ENCODE measurements at regions not wholly inside any gene's neighbourhood (a gene's known extent, or its start where the extent isn't known, plus 50 kb on each side); places are given as distances from the start of the nearest gene placed in this dataset.

- no peak for FAIRE-seq
- Histone ChIP-seq H3K4me1 (ENCODE audit: control insufficient read depth in 2 of 3, insufficient read depth in 2 of 3, low read depth in 1 of 3, low read length in 3 of 3) (no peaks in the 10 kb centered on the region), H3K9ac (ENCODE audit: low read length in 3 of 3) (no peak overlapping the region), H3K36me3 (ENCODE audit: control insufficient read depth in 2 of 3, insufficient read depth in 3 of 3, low read length in 3 of 3) (no peaks in the 10 kb centered on the region), H3K9me3 (ENCODE audit: control insufficient read depth in 2 of 3, insufficient read depth in 1 of 3, low read length in 3 of 3) (no peaks in the 10 kb centered on the region), H3K27ac (ENCODE audit: low read depth in 2 of 2, low read length in 2 of 2) (no peak overlapping the region), H3K4me3 (ENCODE audit: low read length in 3 of 3) (no peak overlapping the region), H3K27me3 (ENCODE audit: control insufficient read depth, insufficient read depth, low read length) (no peaks in the 10 kb centered on the region)
- no peak for TF ChIP-seq CTCF (IDR thresholded peaks at IDR 0.05; ENCODE audit: borderline replicate concordance, extremely low read depth, insufficient read depth)
- DNase-seq, result no peak
- intact Hi-C loops (cut with DNase I), result no loop called here
These were observed 361.9 kb upstream of the CDH6 start for GRCh38 chr5:30831605-30832004.

DNA sequence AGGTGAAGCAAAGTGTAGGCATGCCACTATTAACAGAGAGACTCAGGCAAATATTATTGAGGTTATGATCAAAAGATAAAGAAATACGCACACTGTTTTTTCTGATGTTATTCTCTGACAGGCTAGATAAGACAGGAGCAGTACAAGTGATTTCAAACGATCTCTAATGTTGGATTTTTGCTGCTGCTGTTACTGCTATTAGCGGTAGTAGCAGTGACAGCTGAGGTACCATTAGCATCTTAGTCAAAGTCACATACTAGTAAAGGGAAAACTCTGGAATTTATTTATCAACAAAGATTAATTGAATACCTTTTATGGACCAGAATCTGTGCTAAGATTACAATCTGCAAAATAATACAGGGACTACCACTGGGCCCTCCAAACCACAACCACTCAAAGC is 362.4 kb upstream of the CDH6 start:
- intact Hi-C loops (cut with DNase I), result no loop called here
- H3K27ac ChIP-seq (ENCODE audit: low read depth in 2 of 2, low read length in 2 of 2), result no peak overlapping the region
- DNase-seq (no peak), FAIRE-seq (no peak)
- TF ChIP-seq CTCF (IDR thresholded peaks at IDR 0.05; ENCODE audit: borderline replicate concordance, extremely low read depth, insufficient read depth), result no peak
- no peaks in the 10 kb centered on the region for H3K36me3 ChIP-seq (ENCODE audit: control insufficient read depth in 2 of 3, insufficient read depth in 3 of 3, low read length in 3 of 3)
- H3K9ac ChIP-seq (ENCODE audit: low read length in 3 of 3), result no peak overlapping the region
- H3K4me1 ChIP-seq (ENCODE audit: control insufficient read depth in 2 of 3, insufficient read depth in 2 of 3, low read depth in 1 of 3, low read length in 3 of 3), result no peaks in the 10 kb centered on the region
- H3K4me3 ChIP-seq (ENCODE audit: low read length in 3 of 3), result no peak overlapping the region
- no peaks in the 10 kb centered on the region for H3K27me3 ChIP-seq (ENCODE audit: control insufficient read depth, insufficient read depth, low read length)
- H3K9me3 ChIP-seq (ENCODE audit: control insufficient read depth in 2 of 3, insufficient read depth in 1 of 3, low read length in 3 of 3), result no peaks in the 10 kb centered on the region

DNA sequence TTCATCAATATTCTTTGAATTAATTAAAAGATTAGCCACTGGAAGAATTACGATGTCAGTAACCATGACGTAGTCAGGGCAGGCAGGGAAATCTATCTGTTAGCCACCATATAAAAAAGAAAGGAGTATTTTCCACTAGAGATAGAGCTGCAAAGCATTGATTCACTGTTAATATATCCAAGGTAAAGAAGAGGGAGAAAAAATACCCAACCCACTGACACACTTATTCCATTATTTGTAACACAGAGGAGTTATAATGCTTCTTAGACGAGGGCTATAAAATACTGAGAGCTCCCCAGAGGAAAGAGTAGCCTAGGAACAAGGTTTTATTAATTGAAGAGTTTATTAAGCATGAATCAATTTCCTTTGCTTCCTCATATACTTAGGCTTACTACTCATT is 382.2 kb upstream of the CDH6 start:
- no peak overlapping the region for H3K27ac ChIP-seq (ENCODE audit: low read depth in 2 of 2, low read length in 2 of 2)
- H3K4me3 ChIP-seq (ENCODE audit: low read length in 3 of 3), result no peak overlapping the region
- FAIRE-seq, result no peak
- H3K27me3 ChIP-seq (ENCODE audit: control insufficient read depth, insufficient read depth, low read length), result no peaks in the 10 kb centered on the region
- no peak for TF ChIP-seq CTCF (IDR thresholded peaks at IDR 0.05; ENCODE audit: borderline replicate concordance, extremely low read depth, insufficient read depth)
- H3K9me3 ChIP-seq (ENCODE audit: control insufficient read depth in 2 of 3, insufficient read depth in 1 of 3, low read length in 3 of 3), result no peaks in the 10 kb centered on the region
- no peak for DNase-seq
- no peak overlapping the region for H3K9ac ChIP-seq (ENCODE audit: low read length in 3 of 3)
- intact Hi-C loops (cut with DNase I), result no loop called here
- H3K4me1 ChIP-seq (ENCODE audit: control insufficient read depth in 2 of 3, insufficient read depth in 2 of 3, low read depth in 1 of 3, low read length in 3 of 3), result no peaks in the 10 kb centered on the region
- H3K36me3 ChIP-seq (ENCODE audit: control insufficient read depth in 2 of 3, insufficient read depth in 3 of 3, low read length in 3 of 3), result no peaks in the 10 kb centered on the region

GRCh38 chr5:30809933-30810332 is 383.6 kb upstream of the CDH6 start:
- TF ChIP-seq CTCF (IDR thresholded peaks at IDR 0.05; ENCODE audit: borderline replicate concordance, extremely low read depth, insufficient read depth), result no peak
- Histone ChIP-seq H3K4me3 (ENCODE audit: low read length in 3 of 3) (no peak overlapping the region), H3K27me3 (ENCODE audit: control insufficient read depth, insufficient read depth, low read length) (no peaks in the 10 kb centered on the region), H3K36me3 (ENCODE audit: control insufficient read depth in 2 of 3, insufficient read depth in 3 of 3, low read length in 3 of 3) (no peaks in the 10 kb centered on the region), H3K9ac (ENCODE audit: low read length in 3 of 3) (no peak overlapping the region), H3K4me1 (ENCODE audit: control insufficient read depth in 2 of 3, insufficient read depth in 2 of 3, low read depth in 1 of 3, low read length in 3 of 3) (no peaks in the 10 kb centered on the region), H3K9me3 (ENCODE audit: control insufficient read depth in 2 of 3, insufficient read depth in 1 of 3, low read length in 3 of 3) (no peaks in the 10 kb centered on the region), H3K27ac (ENCODE audit: low read depth in 2 of 2, low read length in 2 of 2) (no peak overlapping the region)
- DNase-seq, result no peak
- no peak for FAIRE-seq
- intact Hi-C loops (cut with DNase I), result no loop called here
